Muscle of leg (tissue), 3 donors: ENCODE measurements at regions not wholly inside any gene's neighbourhood (a gene's known extent, or its start where the extent isn't known, plus 50 kb on each side); places are given as distances from the start of the nearest gene placed in this dataset.

Experiments used
- DNase-seq: peaks from one replicate; pipeline ENCODE4 v3.0.0; 2013
- H3K27ac ChIP-seq: one replicate; pipeline ENCODE4 v1.5.1; 2013; ENCODE audit warnings: mild to moderate bottlenecking, low read length, control low read depth
- H3K27me3 ChIP-seq: one replicate; pipeline ENCODE4 v1.6.1; 2013; ENCODE audit warnings: low read length; ENCODE audit not compliant: control insufficient read depth, insufficient read depth
- H3K36me3 ChIP-seq: one replicate; pipeline ENCODE4 v1.6.1; 2013; ENCODE audit warnings: low read length; ENCODE audit not compliant: control insufficient read depth, insufficient read depth
- H3K4me1 ChIP-seq: one replicate; pipeline ENCODE4 v1.6.1; 2013; ENCODE audit warnings: low read length; ENCODE audit not compliant: control insufficient read depth, insufficient read depth
- H3K4me3 ChIP-seq: one replicate; pipeline ENCODE4 v1.5.1; 2013; ENCODE audit warnings: low read length, control low read depth
- H3K9me3 ChIP-seq: replicated peaks from 2 replicates; pipeline ENCODE4 v1.6.1; 2013; ENCODE audit warnings: low read depth, low read length; ENCODE audit not compliant: control insufficient read depth
- WGBS: methylation state at CpG from one replicate; pipeline ENCODE4 v1.1.5; 2013; ENCODE audit warnings: missing lambda C conversion rate; ENCODE audit not compliant: insufficient coverage; 5-methylcytosine and 5-hydroxymethylcytosine counted together

- Histone ChIP-seq H3K4me3 (no peak overlapping the region), H3K27ac (no peak overlapping the region), H3K36me3 (no peaks in the 10 kb centered on the region), H3K27me3 (no peaks in the 10 kb centered on the region), H3K9me3 (no peaks in the 10 kb centered on the region), H3K4me1 (peaks cover 5% of the 10 kb centered on the region)
- WGBS, result 14% methylated on average over 4 of the region's 16 CpGs
- no peak for DNase-seq
Measured at GRCh38 chr15:29452881-29453731, 183.5 kb upstream of the NSMCE3 start.

- H3K27me3 ChIP-seq, result no peaks in the 10 kb centered on the region
- DNase-seq, result no peak
- H3K36me3 ChIP-seq, result no peaks in the 10 kb centered on the region
- H3K4me1 ChIP-seq, result peaks cover 5% of the 10 kb centered on the region
- WGBS, result 39% methylated on average over 10 of the region's 18 CpGs
- H3K4me3 ChIP-seq, result no peak overlapping the region
- no peak overlapping the region for H3K27ac ChIP-seq
- no peaks in the 10 kb centered on the region for H3K9me3 ChIP-seq
Measured at GRCh38 chr15:29451201-29451781, 181.7 kb upstream of the NSMCE3 start.

GRCh38 chr15:29449136-29449535 is 179.5 kb upstream of the NSMCE3 start:
- no peaks in the 10 kb centered on the region for H3K36me3 ChIP-seq
- no peaks in the 10 kb centered on the region for H3K4me1 ChIP-seq
- no peak overlapping the region for H3K4me3 ChIP-seq
- no CpG with 5 or more reads among the region's 2 CpGs for WGBS
- no peak for DNase-seq
- no peaks in the 10 kb centered on the region for H3K27me3 ChIP-seq
- no peaks in the 10 kb centered on the region for H3K9me3 ChIP-seq
- no peak overlapping the region for H3K27ac ChIP-seq

GRCh38 chr15:29448320-29448719 is 178.7 kb upstream of the NSMCE3 start:
- DNase-seq, result no peak
- no peaks in the 10 kb centered on the region for H3K4me1 ChIP-seq
- no peak overlapping the region for H3K27ac ChIP-seq
- no peaks in the 10 kb centered on the region for H3K9me3 ChIP-seq
- no peaks in the 10 kb centered on the region for H3K27me3 ChIP-seq
- 42% methylated on average over 1 of the region's 4 CpGs for whole genome bisulfite sequencing
- H3K4me3 ChIP-seq, result no peak overlapping the region
- H3K36me3 ChIP-seq, result no peaks in the 10 kb centered on the region

GRCh38 chr15:29446480-29446879 is 176.9 kb upstream of the NSMCE3 start:
- Histone ChIP-seq H3K27me3 (no peaks in the 10 kb centered on the region), H3K4me3 (no peak overlapping the region), H3K4me1 (no peaks in the 10 kb centered on the region), H3K36me3 (no peaks in the 10 kb centered on the region), H3K27ac (no peak overlapping the region), H3K9me3 (no peaks in the 10 kb centered on the region)
- 71% methylated on average over 1 of the region's 3 CpGs for WGBS
- DNase-seq, result no peak

- H3K4me1 ChIP-seq, result no peaks in the 10 kb centered on the region
- H3K9me3 ChIP-seq, result no peaks in the 10 kb centered on the region
- no peak for DNase-seq
- WGBS, result no CpG with 5 or more reads among the region's 5 CpGs
- H3K27ac ChIP-seq, result no peak overlapping the region
- H3K27me3 ChIP-seq, result no peaks in the 10 kb centered on the region
- no peaks in the 10 kb centered on the region for H3K36me3 ChIP-seq
- no peak overlapping the region for H3K4me3 ChIP-seq
Measured at GRCh38 chr15:29442532-29442931, 172.9 kb upstream of the NSMCE3 start.

- Histone ChIP-seq H3K4me3 (no peak overlapping the region), H3K36me3 (no peaks in the 10 kb centered on the region), H3K4me1 (no peaks in the 10 kb centered on the region), H3K27ac (no peak overlapping the region), H3K27me3 (no peaks in the 10 kb centered on the region), H3K9me3 (no peaks in the 10 kb centered on the region)
- DNase-seq, result no peak
- 81% methylated on average over 7 of the region's 7 CpGs for WGBS
Measured at GRCh38 chr15:29440541-29440940, 170.9 kb upstream of the NSMCE3 start.

GRCh38 chr15:29438703-29439055 is 169.1 kb upstream of the NSMCE3 start:
- no peak overlapping the region for H3K27ac ChIP-seq
- WGBS, result 47% methylated on average over 2 of the region's 2 CpGs
- no peaks in the 10 kb centered on the region for H3K9me3 ChIP-seq
- no peak overlapping the region for H3K4me3 ChIP-seq
- H3K27me3 ChIP-seq, result no peaks in the 10 kb centered on the region
- H3K36me3 ChIP-seq, result no peaks in the 10 kb centered on the region
- no peak for DNase-seq
- no peaks in the 10 kb centered on the region for H3K4me1 ChIP-seq

GRCh38 chr15:29437888-29438702 is 168.5 kb upstream of the NSMCE3 start:
- H3K9me3 ChIP-seq, result no peaks in the 10 kb centered on the region
- H3K4me1 ChIP-seq, result no peaks in the 10 kb centered on the region
- H3K4me3 ChIP-seq, result no peak overlapping the region
- no peaks in the 10 kb centered on the region for H3K27me3 ChIP-seq
- DNase-seq, result no peak
- H3K36me3 ChIP-seq, result no peaks in the 10 kb centered on the region
- WGBS, result 94% methylated on average over 2 of the region's 9 CpGs
- H3K27ac ChIP-seq, result no peak overlapping the region

- 57% methylated on average over 2 of the region's 4 CpGs for WGBS
- H3K36me3 ChIP-seq, result no peaks in the 10 kb centered on the region
- no peaks in the 10 kb centered on the region for H3K4me1 ChIP-seq
- no peak for DNase-seq
- no peaks in the 10 kb centered on the region for H3K27me3 ChIP-seq
- no peak overlapping the region for H3K27ac ChIP-seq
- H3K4me3 ChIP-seq, result no peak overlapping the region
- H3K9me3 ChIP-seq, result no peaks in the 10 kb centered on the region
Measured at GRCh38 chr15:29435811-29436210, 166.2 kb upstream of the NSMCE3 start.
